GM18873 (cell line): ENCODE measurements at regions not wholly inside any gene's neighbourhood (a gene's known extent, or its start where the extent isn't known, plus 50 kb on each side); places are given as distances from the start of the nearest gene placed in this dataset.
"Not testable (repeated sequence)": the region's sequence is repeated elsewhere in the genome, so short reads cannot be mapped to it uniquely, and the experiment has no call there.

ENCODE experiments used
- ATAC-seq: cut with Tn5 transposase; IDR thresholded peaks from one replicate; pipeline ENCODE4 v1.9.1; 2021; ENCODE audit warnings: mild to moderate bottlenecking, moderate library complexity, moderate number of reproducible peaks; ENCODE audit not compliant: unreplicated experiment, low FRiP score

- ATAC-seq, result no peak
Measured at GRCh38 chr7:124643311-124643811, 122.2 kb downstream of the GPR37 start.

GRCh38 chr7:124635416-124635815, 130.2 kb downstream of the GPR37 start:
- ATAC-seq, result no peak

GRCh38 chr7:124633740-124634139, 131.9 kb downstream of the GPR37 start:
- ATAC-seq, result no peak

- no peak for ATAC-seq
Measured at GRCh38 chr7:124630395-124630794, 135.2 kb downstream of the GPR37 start.

- no peak for ATAC-seq
Measured at GRCh38 chr7:124618871-124619270, 146.7 kb downstream of the GPR37 start.

GRCh38 chr7:124618051-124618450, 147.5 kb downstream of the GPR37 start:
- not testable (repeated sequence) for ATAC-seq

- no peak for ATAC-seq
Measured at GRCh38 chr7:124603066-124603465, 162.5 kb downstream of the GPR37 start.

- peak; percentile 63 for ATAC-seq
Measured at GRCh38 chr7:124597509-124597908, 168.1 kb downstream of the GPR37 start.

- no peak for ATAC-seq
Measured at GRCh38 chr7:124596881-124597280, 168.7 kb downstream of the GPR37 start.

- no peak for ATAC-seq
Measured at GRCh38 chr7:124590814-124591213, 174.8 kb downstream of the GPR37 start.

- ATAC-seq, result no peak
Measured at GRCh38 chr7:124577256-124577655, 188.3 kb downstream of the GPR37 start.

GRCh38 chr7:124575176-124575575, 190.4 kb downstream of the GPR37 start:
- no peak for ATAC-seq

- ATAC-seq, result no peak
Measured at GRCh38 chr7:124570558-124570957, 195.0 kb downstream of the GPR37 start.

- no peak for ATAC-seq
Measured at GRCh38 chr7:124566583-124566982, 199.0 kb downstream of the GPR37 start.

GRCh38 chr7:124557587-124557986, 208.0 kb downstream of the GPR37 start:
- ATAC-seq, result no peak

- ATAC-seq, result no peak
Measured at GRCh38 chr7:124557101-124557500, 208.5 kb downstream of the GPR37 start.

- no peak for ATAC-seq
Measured at GRCh38 chr7:124553502-124553901, 212.1 kb downstream of the GPR37 start.

- no peak for ATAC-seq
Measured at GRCh38 chr7:124552217-124552616, 213.4 kb downstream of the GPR37 start.

GRCh38 chr7:124550036-124550435, 215.6 kb downstream of the GPR37 start:
- no peak for ATAC-seq

- ATAC-seq, result no peak
Measured at GRCh38 chr7:124542476-124542875, 223.1 kb downstream of the GPR37 start.

- ATAC-seq, result no peak
Measured at GRCh38 chr7:124536156-124536762, 229.3 kb downstream of the GPR37 start.

GRCh38 chr7:124532166-124532565, 233.4 kb downstream of the GPR37 start:
- no peak for ATAC-seq

- no peak for ATAC-seq
Measured at GRCh38 chr7:124516911-124517310, 248.7 kb downstream of the GPR37 start.
